Putamen (tissue), 1 donor: ENCODE measurements at regions not wholly inside any gene's neighbourhood (a gene's known extent, or its start where the extent isn't known, plus 50 kb on each side); places are given as distances from the start of the nearest gene placed in this dataset.
"Not testable (repeated sequence)": the region's sequence is repeated elsewhere in the genome, so short reads cannot be mapped to it uniquely, and the experiment has no call there.

ENCODE experiments used
- DNase-seq: peaks from one replicate; pipeline ENCODE4 v3.0.0-alpha.2; 2016; ENCODE audit warnings: low spot score

DNA sequence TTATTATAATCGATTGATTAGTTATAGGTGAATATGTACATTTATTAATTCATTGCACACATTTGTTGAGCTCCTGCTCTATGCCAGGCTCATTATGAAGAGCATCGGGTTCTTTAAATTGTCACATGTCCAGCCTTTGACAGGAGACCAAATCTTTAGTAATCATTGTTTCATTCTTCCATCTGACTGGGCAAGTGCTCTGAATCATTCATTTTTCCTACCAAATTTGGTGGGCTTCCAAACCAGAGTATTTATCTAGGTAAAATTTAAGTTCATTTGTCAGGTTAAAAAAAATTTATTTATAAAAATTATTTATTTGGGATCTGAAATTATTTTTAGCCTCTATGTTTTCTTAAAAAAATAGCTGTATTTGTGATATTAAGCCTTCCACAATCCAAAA, 404.9 kb upstream of the MMS22L start:
- no peak for DNase-seq

GRCh38 chr6:97689078-97689754, 406.2 kb upstream of the MMS22L start:
- no peak for DNase-seq

DNA sequence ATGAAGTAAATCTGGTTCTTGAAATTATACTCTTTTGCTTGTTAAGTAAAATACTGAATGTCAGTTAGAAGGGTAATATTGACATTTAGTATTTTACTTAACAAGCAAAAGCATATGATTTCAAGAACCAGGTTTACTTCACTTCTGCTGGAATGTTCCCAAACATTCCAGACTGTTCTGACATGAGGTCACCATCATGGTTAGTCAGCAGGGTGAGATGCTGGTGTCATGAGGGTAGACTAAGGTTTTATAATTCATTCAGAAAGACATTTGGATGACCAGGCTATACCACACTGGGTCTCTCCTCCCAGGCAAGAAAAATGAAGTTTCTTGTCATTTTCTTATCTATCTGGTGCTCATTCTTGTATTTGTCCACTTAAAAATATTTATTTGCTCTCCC, 414.4 kb upstream of the MMS22L start:
- no peak for DNase-seq

DNA sequence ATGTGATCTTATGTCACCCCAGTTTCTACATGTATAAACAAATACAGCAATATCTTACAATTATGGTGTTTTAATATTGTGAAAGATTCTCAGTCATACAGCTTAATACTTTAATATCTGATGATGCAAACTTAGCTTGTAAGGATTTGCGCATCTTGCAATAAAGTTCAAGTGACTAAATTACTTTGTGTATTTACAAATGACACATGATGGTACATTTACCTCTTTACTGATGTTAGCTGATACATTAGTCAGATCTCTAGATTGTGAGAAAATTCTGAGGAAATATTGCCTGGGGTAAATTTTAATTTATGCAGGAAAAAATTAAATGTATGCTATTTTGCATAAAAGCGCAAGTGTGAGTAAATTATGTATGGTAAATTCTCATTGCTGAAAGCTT, 418.8 kb upstream of the MMS22L start:
- no peak for DNase-seq

GRCh38 chr6:97702248-97702647, 419.2 kb upstream of the MMS22L start:
- no peak for DNase-seq

DNA sequence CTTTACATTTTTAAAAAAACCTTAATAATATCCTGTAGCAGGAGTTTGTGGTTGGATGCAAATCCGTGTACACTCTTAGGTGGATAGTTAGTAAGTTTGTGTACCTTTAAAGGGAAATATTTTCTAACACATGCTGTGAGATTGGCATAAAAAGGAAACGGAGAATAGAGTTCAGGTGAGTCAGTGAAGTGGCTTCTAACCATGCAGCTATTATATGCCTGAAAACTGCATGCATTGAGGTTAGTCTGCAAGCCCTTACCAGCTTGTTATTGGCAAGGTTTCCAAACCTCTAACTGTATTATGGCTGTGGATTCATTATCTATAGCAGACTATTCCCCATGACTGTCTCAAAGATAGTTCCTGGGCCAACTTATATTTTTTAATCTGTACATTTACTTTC, 420.6 kb upstream of the MMS22L start:
- DNase-seq = no peak

DNA sequence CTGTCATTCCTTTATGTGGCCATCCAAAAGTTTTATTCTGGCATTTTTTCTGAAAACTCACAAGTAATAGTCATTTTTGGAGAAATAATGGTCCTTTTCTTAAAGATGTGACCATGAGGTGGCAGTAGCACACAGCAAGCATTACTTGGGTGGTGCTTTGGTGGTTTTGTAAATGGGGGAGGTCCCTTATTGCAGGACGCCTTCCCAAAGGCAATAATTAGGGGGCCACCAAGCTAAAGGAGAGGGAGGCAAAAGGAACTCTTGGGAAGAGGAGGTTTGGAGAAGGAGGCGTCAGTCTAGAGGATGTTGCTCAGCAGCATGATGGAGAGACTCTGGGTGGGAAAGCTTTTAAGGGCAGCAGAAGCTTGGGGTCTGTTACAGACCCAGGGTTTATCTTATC, 422.6 kb upstream of the MMS22L start:
- no peak for DNase-seq

GRCh38 chr6:97712751-97713150, 429.7 kb upstream of the MMS22L start:
- DNase-seq = no peak

DNA sequence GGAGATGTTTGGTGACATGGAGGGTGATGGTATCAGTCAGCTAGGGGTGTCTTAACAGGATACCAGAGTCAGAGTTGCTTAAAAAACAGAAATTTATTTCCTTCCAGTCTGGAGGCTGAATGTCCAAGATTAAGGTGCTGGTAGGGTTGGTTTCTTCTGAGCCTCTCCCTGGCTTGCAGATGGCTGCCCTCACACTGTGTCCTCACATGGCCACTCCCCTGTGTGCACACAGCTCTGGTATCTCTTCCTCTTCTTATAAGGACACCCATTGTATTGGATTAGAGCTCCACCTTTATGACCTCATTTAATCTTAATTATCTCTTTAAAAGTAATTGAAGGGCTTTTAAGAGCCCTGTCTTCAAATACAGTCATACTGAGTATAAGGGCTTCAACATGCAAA, 431.8 kb upstream of the MMS22L start:
- DNase-seq = no peak

- no peak for DNase-seq
Observed at GRCh38 chr6:97717086-97717485, 434.1 kb upstream of the MMS22L start.

- no peak for DNase-seq
Observed at GRCh38 chr6:97726378-97726777, 443.4 kb upstream of the MMS22L start.

DNA sequence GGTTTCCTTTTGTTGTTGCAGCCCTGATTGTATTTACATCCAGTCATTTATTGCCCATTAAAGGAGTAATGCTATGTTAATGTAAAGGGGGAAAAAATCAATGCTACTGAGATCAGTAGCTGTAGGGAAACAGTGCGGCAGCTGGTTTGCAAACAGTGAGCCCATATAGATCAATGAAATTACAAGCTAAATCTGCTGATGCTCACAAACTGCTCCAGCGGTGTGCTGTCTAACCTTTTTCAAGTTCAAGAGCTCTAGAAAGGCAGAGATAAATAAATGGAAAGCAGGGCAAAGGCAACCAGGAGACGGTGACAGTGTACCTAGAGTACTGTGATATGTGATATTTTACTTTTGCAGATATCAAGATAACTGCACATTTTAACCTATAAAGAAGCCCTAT, 449.0 kb upstream of the MMS22L start:
- no peak for DNase-seq

- no peak for DNase-seq
Observed at GRCh38 chr6:97757575-97757974, 474.6 kb upstream of the MMS22L start.

- no peak for DNase-seq
Observed at GRCh38 chr6:97765461-97765860, 482.4 kb upstream of the MMS22L start.

- no peak for DNase-seq
Observed at GRCh38 chr6:97771372-97771771, 488.4 kb upstream of the MMS22L start.

DNA sequence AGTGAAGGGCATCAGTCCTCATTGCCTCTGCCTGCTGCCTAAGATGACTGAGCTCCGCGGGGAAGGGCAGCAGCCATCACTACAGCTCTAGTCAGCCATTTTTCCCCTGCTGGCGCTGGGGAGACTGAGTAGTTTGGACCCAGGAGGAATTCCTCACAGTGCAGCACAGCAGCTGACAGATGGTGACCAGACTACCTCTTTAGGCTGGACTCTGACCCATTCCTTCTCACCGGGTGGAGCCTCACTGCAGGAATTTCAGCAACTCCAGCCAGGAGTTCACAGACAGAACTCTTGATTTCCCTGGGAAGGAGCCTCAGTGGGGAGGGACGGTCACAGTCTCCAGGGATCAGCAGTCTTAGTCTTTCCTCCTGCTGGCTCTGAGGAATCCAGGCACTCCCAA, 492.0 kb upstream of the MMS22L start:
- DNase-seq = no peak

DNA sequence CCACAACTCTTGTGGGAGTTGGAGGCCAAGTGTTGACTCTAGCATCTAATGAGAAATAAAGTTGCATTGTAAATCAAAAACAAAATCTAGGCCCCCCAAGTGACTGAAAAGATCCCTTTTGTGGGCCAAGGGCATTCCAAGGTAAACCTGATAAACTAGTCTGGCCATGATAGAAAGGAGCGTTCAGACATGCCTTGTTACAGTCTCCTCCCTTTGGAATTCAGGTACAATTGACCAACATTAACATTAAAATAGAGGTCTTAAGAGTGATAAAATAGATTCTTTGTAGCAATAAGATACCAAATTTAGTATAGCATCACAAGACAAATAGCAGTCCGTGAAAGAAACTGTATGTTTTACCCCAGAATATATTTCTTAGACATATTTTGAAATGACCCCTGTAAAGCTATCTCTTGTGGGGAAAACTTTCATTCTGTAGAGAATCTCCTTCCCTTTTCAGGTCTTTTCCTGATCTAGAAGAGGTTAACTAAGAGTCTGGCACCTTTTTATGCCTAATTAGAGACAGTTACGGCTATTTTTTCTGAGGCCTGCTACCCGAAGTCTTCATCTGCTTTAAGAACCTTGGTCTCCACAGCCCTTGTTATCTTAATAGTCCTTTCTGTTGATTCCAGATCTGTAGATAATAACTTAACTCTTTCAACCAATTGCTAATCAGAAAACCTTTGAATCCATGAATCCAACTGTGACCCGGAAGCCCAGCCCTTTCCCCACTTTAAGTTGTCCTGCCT, 495.4 kb upstream of the MMS22L start:
- no peak for DNase-seq

DNA sequence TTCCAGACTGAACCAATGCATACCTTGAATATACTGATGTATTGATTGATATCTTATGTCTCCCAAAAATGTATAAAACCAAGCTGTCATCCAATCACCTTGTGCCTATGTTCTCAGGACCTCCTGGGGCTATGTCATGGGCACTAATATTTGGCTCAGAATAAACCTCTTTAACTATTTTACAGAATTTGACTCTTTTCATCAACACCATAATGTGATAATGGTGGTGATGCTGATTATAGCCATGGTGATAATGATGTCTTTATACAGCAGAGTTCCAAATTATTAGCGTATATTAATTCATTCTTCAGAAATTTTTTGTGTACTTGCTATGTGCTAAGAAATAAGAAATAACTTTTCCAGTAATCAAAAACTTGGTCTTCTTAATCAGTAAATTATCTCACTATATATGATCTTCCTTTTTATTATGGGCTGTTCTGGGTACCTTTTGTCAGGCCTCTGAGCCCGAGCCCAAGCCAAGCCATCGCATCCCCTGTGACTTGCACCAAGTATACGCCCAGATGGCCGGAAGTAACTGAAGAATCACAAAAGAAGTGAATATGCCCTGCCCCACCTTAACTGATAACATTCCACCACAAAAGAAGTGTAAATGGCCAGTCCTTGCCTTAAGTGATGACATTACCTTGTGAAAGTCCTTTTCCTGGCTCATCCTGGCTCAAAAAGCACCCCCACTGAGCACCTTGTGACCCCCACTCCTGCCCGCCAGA, 496.2 kb upstream of the MMS22L start:
- DNase-seq = not testable (repeated sequence)

GRCh38 chr6:97790926-97791590, 508.0 kb upstream of the MMS22L start:
- no peak for DNase-seq

DNA sequence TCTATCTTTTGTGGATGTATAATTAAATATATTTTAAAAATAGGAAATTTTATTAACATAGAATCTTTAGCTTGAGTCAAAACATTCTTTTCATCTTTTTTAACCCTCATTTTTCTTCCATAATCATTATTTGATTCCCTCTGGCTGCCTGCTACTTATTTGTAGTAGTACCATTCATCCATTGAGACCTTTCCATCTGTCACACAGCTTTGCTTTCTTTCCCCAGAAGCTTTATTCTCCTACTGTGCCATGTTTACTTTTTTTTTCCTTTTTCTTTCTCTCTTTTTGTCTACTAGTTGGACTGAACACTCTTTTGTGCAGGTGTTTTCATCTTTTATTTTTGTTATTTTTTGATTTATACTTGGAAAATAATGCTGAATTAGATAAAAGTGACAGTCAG, 522.6 kb upstream of the MMS22L start:
- no peak for DNase-seq

DNA sequence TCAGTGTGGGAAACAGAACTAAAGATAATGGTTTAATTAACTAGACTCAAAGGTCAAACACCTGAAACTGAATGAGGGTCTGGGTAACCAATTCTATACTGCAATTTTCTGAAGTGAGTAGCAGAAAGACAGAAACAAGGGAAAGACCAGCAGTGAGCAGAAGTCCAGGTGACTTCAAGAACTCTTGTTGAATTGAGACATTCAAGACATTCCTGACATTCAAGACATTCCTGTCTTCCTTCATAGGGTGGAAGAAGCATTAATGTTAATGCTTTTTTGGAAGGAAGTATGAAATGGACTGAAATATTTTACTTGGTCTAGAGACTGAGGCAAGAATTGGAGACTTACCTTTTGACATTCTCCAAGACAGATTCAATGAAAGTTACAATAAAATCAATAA, 529.9 kb upstream of the MMS22L start:
- DNase-seq = no peak

GRCh38 chr6:97813889-97814567, 531.0 kb upstream of the MMS22L start:
- DNase-seq = no peak
